Osteocyte (in vitro differentiated cells): ENCODE measurements at regions not wholly inside any gene's neighbourhood (a gene's known extent, or its start where the extent isn't known, plus 50 kb on each side); places are given as distances from the start of the nearest gene placed in this dataset.
A peak's percentile ranks its signal among the peaks of the same experiment; 100 is the strongest.

Experiments
- DNase-seq: peaks from one replicate; pipeline ENCODE4 v3.0.0; 2021; ENCODE audit warnings: mixed read lengths; ENCODE audit not compliant: unreplicated experiment; ENCODE audit errors: extremely low spot score
- H3K27ac Mint-ChIP-seq: one replicate; pipeline ENCODE4 v1.8.0; 2021; ENCODE audit warnings: mild to moderate bottlenecking, mixed read lengths; ENCODE audit not compliant: unreplicated experiment
- H3K27me3 Mint-ChIP-seq: one replicate; pipeline ENCODE4 v1.8.0; 2021; ENCODE audit warnings: mixed read lengths; ENCODE audit not compliant: unreplicated experiment
- H3K36me3 Mint-ChIP-seq: one replicate; pipeline ENCODE4 v1.8.0; 2021; ENCODE audit warnings: mixed read lengths; ENCODE audit not compliant: unreplicated experiment
- H3K4me1 Mint-ChIP-seq: one replicate; pipeline ENCODE4 v1.8.0; 2021; ENCODE audit warnings: mixed read lengths; ENCODE audit not compliant: unreplicated experiment
- H3K4me3 Mint-ChIP-seq: one replicate; pipeline ENCODE4 v1.8.0; 2021; ENCODE audit warnings: mild to moderate bottlenecking, moderate library complexity, mixed read lengths; ENCODE audit not compliant: unreplicated experiment
- H3K9me3 Mint-ChIP-seq: one replicate; pipeline ENCODE4 v1.8.0; 2021; ENCODE audit warnings: mixed read lengths; ENCODE audit not compliant: unreplicated experiment
- CTCF ChIP-seq: fragments of 200-600 bp; sonication (generic); IDR thresholded peaks from 2 replicates; pipeline ENCODE4 v1.5.0; 2021; ENCODE audit warnings: antibody characterized with exemption, mild to moderate bottlenecking, moderate library complexity

- Mint-ChIP-seq H3K27ac (no peak overlapping the region), H3K4me3 (no peak overlapping the region), H3K9me3 (no peaks in the 10 kb centered on the region), H3K27me3 (no peaks in the 10 kb centered on the region), H3K36me3 (no peaks in the 10 kb centered on the region), H3K4me1 (no peaks in the 10 kb centered on the region)
- peak; percentile 17 for TF ChIP-seq CTCF
- no peak for DNase-seq
These were observed 346.6 kb downstream of the TSHZ3 start for GRCh38 chr19:31002518-31003244.

GRCh38 chr19:31001991-31002390, 347.2 kb downstream of the TSHZ3 start:
- H3K4me1 Mint-ChIP-seq, result no peaks in the 10 kb centered on the region
- TF ChIP-seq CTCF, result no peak
- H3K27ac Mint-ChIP-seq, result no peak overlapping the region
- no peak for DNase-seq
- H3K9me3 Mint-ChIP-seq, result no peaks in the 10 kb centered on the region
- H3K4me3 Mint-ChIP-seq, result no peak overlapping the region
- no peaks in the 10 kb centered on the region for H3K36me3 Mint-ChIP-seq
- no peaks in the 10 kb centered on the region for H3K27me3 Mint-ChIP-seq

GRCh38 chr19:31000913-31001312, 348.3 kb downstream of the TSHZ3 start:
- no peak for DNase-seq
- no peak overlapping the region for H3K27ac Mint-ChIP-seq
- H3K9me3 Mint-ChIP-seq, result no peaks in the 10 kb centered on the region
- H3K4me3 Mint-ChIP-seq, result no peak overlapping the region
- no peaks in the 10 kb centered on the region for H3K27me3 Mint-ChIP-seq
- no peak for TF ChIP-seq CTCF
- no peaks in the 10 kb centered on the region for H3K36me3 Mint-ChIP-seq
- H3K4me1 Mint-ChIP-seq, result no peaks in the 10 kb centered on the region

GRCh38 chr19:30999726-31000125, 349.5 kb downstream of the TSHZ3 start:
- Mint-ChIP-seq H3K4me3 (no peak overlapping the region), H3K27ac (no peak overlapping the region), H3K36me3 (no peaks in the 10 kb centered on the region), H3K4me1 (no peaks in the 10 kb centered on the region), H3K9me3 (no peaks in the 10 kb centered on the region), H3K27me3 (no peaks in the 10 kb centered on the region)
- TF ChIP-seq CTCF, result no peak
- DNase-seq, result no peak

- no peak for DNase-seq
- Mint-ChIP-seq H3K9me3 (no peaks in the 10 kb centered on the region), H3K36me3 (no peaks in the 10 kb centered on the region), H3K27ac (no peak overlapping the region), H3K27me3 (no peaks in the 10 kb centered on the region), H3K4me1 (no peaks in the 10 kb centered on the region), H3K4me3 (no peak overlapping the region)
- no peak for TF ChIP-seq CTCF
These were observed 352.0 kb downstream of the TSHZ3 start for GRCh38 chr19:30997222-30997621.
